SK-N-SH (cell line): ENCODE measurements at regions not wholly inside any gene's neighbourhood (a gene's known extent, or its start where the extent isn't known, plus 50 kb on each side); places are given as distances from the start of the nearest gene placed in this dataset.

ENCODE experiments used
- CTCF ChIA-PET: fragments of 300-600, 350-600 bp; formaldehyde crosslinking; extraction: SDS; loops from one replicate; lab custom pipeline; 2021; lab: Yijun Ruan, JAX
- POLR2A ChIA-PET: fragments of 350-600 bp; sonication (Branson Sonifier 250); formaldehyde crosslinking; extraction: SDS; loops from one replicate; lab custom pipeline; 2020; ENCODE audit warnings: antibody characterized with exemption, inconsistent platforms; lab: Yijun Ruan, JAX
- DNase-seq: peaks from one replicate; pipeline ENCODE4 v3.0.0; 2012
- H2AFZ ChIP-seq: fragments of 200-600 bp; sonication (generic); 2 replicates; pipeline ENCODE4 v1.8.1; 2016; ENCODE audit warnings: antibody characterized with exemption, mild to moderate bottlenecking, low read depth
- H3F3A ChIP-seq: fragments of 200-600 bp; sonication (generic); replicated peaks from 2 replicates; pipeline ENCODE3; 2016; ENCODE audit warnings: antibody characterized with exemption, mild to moderate bottlenecking; ENCODE audit not compliant: insufficient read depth
- H3K27ac ChIP-seq, 2 experiments: fragments of 200-500 bp in 1 of 2; fragments of 200-600 bp in 1 of 2; sonication (Bioruptor generic) in 1 of 2; sonication (generic), shearing (Covaris generic) in 1 of 2; 2 replicates each; pipeline versions ENCODE4 v1.5.1 to v1.6.1; 2014 to 2016; ENCODE audit warnings: low read depth in 2 of 2, inconsistent platforms in 1 of 2, low read length in 1 of 2, mild to moderate bottlenecking in 1 of 2, mixed read lengths in 1 of 2
- H3K27me3 ChIP-seq: fragments of 200-600 bp; sonication (generic), shearing (Covaris generic); 2 replicates; pipeline ENCODE4 v1.6.1; 2016; ENCODE audit warnings: mixed run types; ENCODE audit not compliant: insufficient read depth
- H3K36me3 ChIP-seq, 2 experiments: fragments of 200-500 bp in 1 of 2; fragments of 200-600 bp in 1 of 2; sonication (Bioruptor generic) in 1 of 2; sonication (generic) in 1 of 2; replicated peaks in 1 of 2; 2 replicates each; pipeline versions ENCODE3 to v1.5.1; 2014 to 2016; ENCODE audit warnings: low read length in 1 of 2, mild to moderate bottlenecking in 1 of 2; ENCODE audit not compliant: insufficient read depth in 2 of 2, control insufficient read depth in 1 of 2
- H3K4me1 ChIP-seq, 2 experiments: fragments of 200-500 bp in 1 of 2; fragments of 200-600 bp in 1 of 2; sonication (Bioruptor generic) in 1 of 2; sonication (generic), shearing (Covaris generic) in 1 of 2; 2 replicates each; pipeline versions ENCODE4 v1.5.1 to v1.6.1; 2014 to 2016; ENCODE audit warnings: low read depth in 1 of 2, low read length in 1 of 2, mixed run types in 1 of 2; ENCODE audit not compliant: insufficient read depth in 2 of 2, control insufficient read depth in 1 of 2
- H3K4me2 ChIP-seq: fragments of 200-600 bp; sonication (generic), shearing (Covaris generic); 2 replicates; pipeline ENCODE4 v1.6.1; 2017; ENCODE audit warnings: mixed run types
- H3K4me3 ChIP-seq, 2 experiments: fragments of 200-500 bp in 1 of 2; fragments of 200-600 bp in 1 of 2; sonication (Bioruptor generic) in 1 of 2; sonication (generic), shearing (Covaris generic) in 1 of 2; 2 replicates each; pipeline versions ENCODE4 v1.5.1 to v1.8.1; 2014 to 2016; ENCODE audit warnings: low read depth in 2 of 2, inconsistent platforms in 1 of 2, low read length in 1 of 2, mild to moderate bottlenecking in 1 of 2, mixed read lengths in 1 of 2, moderate library complexity in 1 of 2
- H3K79me2 ChIP-seq: fragments of 200-600 bp; sonication (generic); 2 replicates; pipeline ENCODE4 v1.8.1; 2017; ENCODE audit warnings: mild to moderate bottlenecking; ENCODE audit not compliant: insufficient read depth
- H3K9ac ChIP-seq: fragments of 200-600 bp; sonication (generic); 2 replicates; pipeline ENCODE4 v1.6.1; 2017; ENCODE audit warnings: mixed run types
- H3K9me2 ChIP-seq: fragments of 200-600 bp; sonication (generic); 2 replicates; pipeline ENCODE4 v1.6.1; 2017; ENCODE audit warnings: mixed run types
- H3K9me3 ChIP-seq: fragments of 200-600 bp; sonication (generic); 2 replicates; pipeline ENCODE4 v1.6.1; 2017; ENCODE audit warnings: mixed run types, mild to moderate bottlenecking, moderate library complexity
- H4K20me1 ChIP-seq: fragments of 200-600 bp; sonication (generic); 2 replicates; pipeline ENCODE4 v1.6.1; 2017; ENCODE audit warnings: mild to moderate bottlenecking, mixed run types; ENCODE audit not compliant: insufficient read depth
- EP300 ChIP-seq, 2 experiments: IDR thresholded peaks; 2 replicates each; pipeline versions ENCODE4 v1.4.0 to v1.6.1; 2012; ENCODE audit warnings: borderline replicate concordance in 1 of 2, low read depth in 1 of 2, low read length in 1 of 2
- FOSL2 ChIP-seq: IDR thresholded peaks from 2 replicates; pipeline ENCODE4 v1.4.0; 2012; ENCODE audit warnings: low read depth, mild to moderate bottlenecking, moderate library complexity, borderline replicate concordance
- FOXJ3 ChIP-seq: sonication (generic); formaldehyde crosslinking; IDR thresholded peaks from 2 replicates; pipeline ENCODE4 v1.5.1; 2020; ENCODE audit warnings: mild to moderate bottlenecking, missing genetic modification reagents
- GABPA ChIP-seq: IDR thresholded peaks from 2 replicates; pipeline ENCODE4 v1.4.0; 2012; ENCODE audit warnings: low read depth, mild to moderate bottlenecking
- GATA2 ChIP-seq: sonication (generic); formaldehyde crosslinking; IDR thresholded peaks from 2 replicates; pipeline ENCODE4 v1.5.0; 2020; ENCODE audit warnings: mild to moderate bottlenecking, missing genetic modification reagents
- JUND ChIP-seq: IDR thresholded peaks from 2 replicates; pipeline ENCODE4 v1.4.0; 2012
- MAX ChIP-seq: IDR thresholded peaks from 2 replicates; pipeline ENCODE4 v1.4.0; 2012; ENCODE audit warnings: low read depth
- MEF2A ChIP-seq: IDR thresholded peaks from 2 replicates; pipeline ENCODE4 v1.4.0; 2012; ENCODE audit warnings: low read depth, borderline replicate concordance
- MXI1 ChIP-seq: IDR thresholded peaks from 2 replicates; pipeline ENCODE4 v1.6.1; 2012; ENCODE audit warnings: mild to moderate bottlenecking, low read depth, low read length, improper control_type of control experiment
- NFIC ChIP-seq: IDR thresholded peaks from 2 replicates; pipeline ENCODE4 v1.4.0; 2012; ENCODE audit warnings: borderline replicate concordance
- POLR2AphosphoS5 ChIP-seq: IDR thresholded peaks from 2 replicates; pipeline ENCODE4 v1.6.1; 2012; ENCODE audit warnings: low read depth, low read length
- RFX5 ChIP-seq: IDR thresholded peaks from 2 replicates; pipeline ENCODE4 v1.6.1; 2012; ENCODE audit warnings: mild to moderate bottlenecking, improper control_type of control experiment, low read length
- RXRA ChIP-seq: IDR thresholded peaks from 2 replicates; pipeline ENCODE4 v1.4.0; 2012; ENCODE audit warnings: low read depth, mild to moderate bottlenecking, borderline replicate concordance
- TAF1 ChIP-seq: IDR thresholded peaks from 2 replicates; pipeline ENCODE4 v1.6.1; 2012; ENCODE audit warnings: low read depth, mild to moderate bottlenecking, low read length, moderate library complexity, borderline replicate concordance
- TEAD4 ChIP-seq: IDR thresholded peaks from 2 replicates; pipeline ENCODE4 v1.4.0; 2012; ENCODE audit warnings: mild to moderate bottlenecking, borderline replicate concordance; ENCODE audit not compliant: insufficient read depth
- USF1 ChIP-seq: IDR thresholded peaks from 2 replicates; pipeline ENCODE4 v1.4.0; 2012; ENCODE audit warnings: low read depth, borderline replicate concordance
- USF2 ChIP-seq: fragments of 150-350 bp; IDR thresholded peaks from 2 replicates; pipeline ENCODE4 v1.6.1; 2017; ENCODE audit warnings: antibody characterized with exemption, low read length, low read depth, borderline replicate concordance
- YY1 ChIP-seq: IDR thresholded peaks from 2 replicates; pipeline ENCODE4 v1.4.0; 2012; ENCODE audit warnings: low read depth, mild to moderate bottlenecking
- WGBS: methylation state at CpG from one replicate; pipeline ENCODE4 v1.1.6; 2017; ENCODE audit warnings: low lambda C conversion rate; 5-methylcytosine and 5-hydroxymethylcytosine counted together

GRCh38 chr4:158428242-158428641 is 93.4 kb upstream of the RXFP1 start (continued):
- TF ChIP-seq USF2 (no peak), JUND (no peak)
- TF ChIP-seq, all 33 proteins: peak for 0

- ChIA-PET POLR2A (no interaction called here), CTCF (interaction anchor here (1.2 kb wide), 1 partner anchor 187 kb away, joined by 3 read pairs; no protein-coding TSS in a partner anchor)
These were observed 78.9 kb upstream of the RXFP1 start for GRCh38 chr4:158442736-158443135.

GRCh38 chr4:158443731-158444130 is 78.0 kb upstream of the RXFP1 start:
- H4K20me1 ChIP-seq, result no peaks in the 10 kb centered on the region
- H3F3A ChIP-seq, result no peaks in the 10 kb centered on the region
- no peak overlapping the region for H2AFZ ChIP-seq
- WGBS, result 12% methylated on average over 1 of the region's 1 CpG
- no peaks in the 10 kb centered on the region for H3K9me3 ChIP-seq
- no peak overlapping the region for H3K4me2 ChIP-seq
- no peak overlapping the region for H3K27ac ChIP-seq
- no peak for DNase-seq
- no peaks in the 10 kb centered on the region for H3K27me3 ChIP-seq
- H3K36me3 ChIP-seq, result no peaks in the 10 kb centered on the region
- no peaks in the 10 kb centered on the region for H3K9me2 ChIP-seq
- H3K79me2 ChIP-seq, result no peaks in the 10 kb centered on the region
- H3K4me3 ChIP-seq, result no peak overlapping the region
- POLR2A ChIA-PET, result no interaction called here
- no peaks in the 10 kb centered on the region for H3K4me1 ChIP-seq
- no peak for TF ChIP-seq GABPA
- TF ChIP-seq MXI1, result no peak
- no peak for TF ChIP-seq JUND
- no peak for TF ChIP-seq TAF1
- TF ChIP-seq FOSL2, result no peak
- TF ChIP-seq EP300 (IDR thresholded peaks at IDR 0.05; ENCODE audit: borderline replicate concordance in 1 of 2, low read depth in 1 of 2, low read length in 1 of 2), result no peak
- no peak for TF ChIP-seq MAX
- no peak for TF ChIP-seq YY1
- TF ChIP-seq TEAD4, result no peak
- TF ChIP-seq FOXJ3 (CRISPR knock-in tag), result no peak
- no peak for TF ChIP-seq RFX5
- no peak overlapping the region for H3K9ac ChIP-seq
- CTCF ChIA-PET, result interaction anchor here (1.2 kb wide), 1 partner anchor 188 kb away, joined by 3 read pairs; no protein-coding TSS in a partner anchor

More at GRCh38 chr4:158442736-158443135, 78.9 kb upstream of the RXFP1 start:
- H3K36me3 ChIP-seq, result no peaks in the 10 kb centered on the region
- H2AFZ ChIP-seq, result no peak overlapping the region
- H3K27me3 ChIP-seq, result no peaks in the 10 kb centered on the region
- no peaks in the 10 kb centered on the region for H4K20me1 ChIP-seq
- H3K4me3 ChIP-seq, result no peak overlapping the region
- no peak overlapping the region for H3K27ac ChIP-seq
- no peaks in the 10 kb centered on the region for H3K79me2 ChIP-seq
- H3K9ac ChIP-seq, result no peak overlapping the region
- no peaks in the 10 kb centered on the region for H3K4me1 ChIP-seq
- TF ChIP-seq TAF1 (no peak), USF2 (no peak), NFIC (no peak), RXRA (no peak), USF1 (no peak), POLR2AphosphoS5 (no peak), EP300 (IDR thresholded peaks at IDR 0.05; ENCODE audit: borderline replicate concordance in 1 of 2, low read depth in 1 of 2, low read length in 1 of 2) (no peak), GATA2 (no peak), MEF2A (no peak)
- DNase-seq, result no peak
- H3K9me3 ChIP-seq, result no peaks in the 10 kb centered on the region
- no peak overlapping the region for H3K4me2 ChIP-seq
- H3K9me2 ChIP-seq, result no peaks in the 10 kb centered on the region
- no peaks in the 10 kb centered on the region for H3F3A ChIP-seq
